Panc1 (cell line): ENCODE measurements at regions not wholly inside any gene's neighbourhood (a gene's known extent, or its start where the extent isn't known, plus 50 kb on each side); places are given as distances from the start of the nearest gene placed in this dataset.

Experiments
- CTCF ChIP-seq: fragments of 450-650 bp; IDR thresholded peaks from 2 replicates; pipeline ENCODE4 v1.5.1; 2017; ENCODE audit warnings: mild to moderate bottlenecking
- POLR2AphosphoS5 ChIP-seq: IDR thresholded peaks from 2 replicates; pipeline ENCODE4 v1.6.1; 2012; ENCODE audit warnings: mild to moderate bottlenecking, low read depth, low read length, moderate library complexity
- SIN3A ChIP-seq: IDR thresholded peaks from 2 replicates; pipeline ENCODE4 v1.6.1; 2012; ENCODE audit warnings: low read depth, mild to moderate bottlenecking, low read length, moderate library complexity, borderline replicate concordance; ENCODE audit not compliant: insufficient read depth
- TF ChIP-seq, protein P1 (sequence below), 2 experiments: IDR thresholded peaks; 2 replicates each; pipeline ENCODE4 v1.6.1; 2011 to 2012; ENCODE audit warnings: low read depth in 2 of 2, control low read depth in 1 of 2, low read length in 1 of 2, mild to moderate bottlenecking in 1 of 2, moderate library complexity in 1 of 2; ENCODE audit not compliant: insufficient read depth in 1 of 2

- TF ChIP-seq POLR2AphosphoS5 (no peak), CTCF (no peak), SIN3A (no peak)
- TF ChIP-seq, protein P1, sequence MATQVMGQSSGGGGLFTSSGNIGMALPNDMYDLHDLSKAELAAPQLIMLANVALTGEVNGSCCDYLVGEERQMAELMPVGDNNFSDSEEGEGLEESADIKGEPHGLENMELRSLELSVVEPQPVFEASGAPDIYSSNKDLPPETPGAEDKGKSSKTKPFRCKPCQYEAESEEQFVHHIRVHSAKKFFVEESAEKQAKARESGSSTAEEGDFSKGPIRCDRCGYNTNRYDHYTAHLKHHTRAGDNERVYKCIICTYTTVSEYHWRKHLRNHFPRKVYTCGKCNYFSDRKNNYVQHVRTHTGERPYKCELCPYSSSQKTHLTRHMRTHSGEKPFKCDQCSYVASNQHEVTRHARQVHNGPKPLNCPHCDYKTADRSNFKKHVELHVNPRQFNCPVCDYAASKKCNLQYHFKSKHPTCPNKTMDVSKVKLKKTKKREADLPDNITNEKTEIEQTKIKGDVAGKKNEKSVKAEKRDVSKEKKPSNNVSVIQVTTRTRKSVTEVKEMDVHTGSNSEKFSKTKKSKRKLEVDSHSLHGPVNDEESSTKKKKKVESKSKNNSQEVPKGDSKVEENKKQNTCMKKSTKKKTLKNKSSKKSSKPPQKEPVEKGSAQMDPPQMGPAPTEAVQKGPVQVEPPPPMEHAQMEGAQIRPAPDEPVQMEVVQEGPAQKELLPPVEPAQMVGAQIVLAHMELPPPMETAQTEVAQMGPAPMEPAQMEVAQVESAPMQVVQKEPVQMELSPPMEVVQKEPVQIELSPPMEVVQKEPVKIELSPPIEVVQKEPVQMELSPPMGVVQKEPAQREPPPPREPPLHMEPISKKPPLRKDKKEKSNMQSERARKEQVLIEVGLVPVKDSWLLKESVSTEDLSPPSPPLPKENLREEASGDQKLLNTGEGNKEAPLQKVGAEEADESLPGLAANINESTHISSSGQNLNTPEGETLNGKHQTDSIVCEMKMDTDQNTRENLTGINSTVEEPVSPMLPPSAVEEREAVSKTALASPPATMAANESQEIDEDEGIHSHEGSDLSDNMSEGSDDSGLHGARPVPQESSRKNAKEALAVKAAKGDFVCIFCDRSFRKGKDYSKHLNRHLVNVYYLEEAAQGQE (IDR thresholded peaks at IDR 0.05; ENCODE audit: insufficient read depth in 1 of 2, low read depth in 2 of 2, low read length in 1 of 2) = no peak
Measured at GRCh38 chr13:107034236-107034872, 466.4 kb upstream of the ARGLU1 start.
